ENCODE measurements at regions not wholly inside any gene's neighbourhood (a gene's known extent, or its start where the extent isn't known, plus 50 kb on each side); places are given as distances from the start of the nearest gene placed in this dataset.

DNA sequence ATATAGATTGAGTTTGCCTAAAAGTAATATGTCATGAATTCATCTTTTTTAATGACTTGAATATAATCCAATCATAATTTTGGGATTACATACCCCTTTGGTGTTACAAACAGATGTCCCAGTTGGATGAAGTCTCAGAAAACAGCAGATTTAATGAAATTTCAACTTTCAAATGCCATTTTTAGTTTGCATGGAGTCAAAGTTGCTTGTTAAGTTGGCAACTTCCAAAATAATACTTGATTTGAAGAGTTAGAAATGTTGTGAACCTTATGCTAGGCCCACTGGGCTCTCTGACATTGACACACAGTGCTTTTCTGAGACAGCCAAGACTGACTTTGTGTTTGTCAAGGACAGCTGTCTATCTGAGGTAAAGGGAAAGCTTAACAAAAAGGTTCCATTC, 248.1 kb downstream of the KIF20B start:
- dilution Hi-C loops (cut with MboI; ENCODE audit: extremely low pct_ligation_motif_present, low sequenced_read_pairs): no loop called here
- Histone ChIP-seq H3K27me3 (ENCODE audit: control insufficient read depth, extremely low read depth, insufficient read depth, low read length) (no peaks in the 10 kb centered on the region), H2AFZ (ENCODE audit: control insufficient read depth, low read length) (no peak overlapping the region), H3K9ac (ENCODE audit: control insufficient read depth, extremely low read depth, insufficient read depth, low read length) (no peak overlapping the region), H3K9me1 (ENCODE audit: control insufficient read depth, extremely low read depth, insufficient read depth, low read length) (no peaks in the 10 kb centered on the region), H3K9me3 (ENCODE audit: control insufficient read depth, low read depth, low read length) (no peaks in the 10 kb centered on the region), H3K4me2 (ENCODE audit: control insufficient read depth, extremely low read depth, insufficient read depth, low read depth, low read length) (no peak overlapping the region), H3K4me3 (ENCODE audit: control insufficient read depth in 2 of 3, extremely low read depth in 1 of 3, insufficient read depth in 2 of 3, low read depth in 1 of 3, low read length in 3 of 3) (no peak overlapping the region), H3K79me2 (ENCODE audit: control insufficient read depth, insufficient read depth, low read length) (no peaks in the 10 kb centered on the region), H4K20me1 (ENCODE audit: control insufficient read depth, extremely low read depth, insufficient read depth, low read length) (no peaks in the 10 kb centered on the region), H3K4me1 (ENCODE audit: control insufficient read depth, extremely low read depth, insufficient read depth, low read length) (no peaks in the 10 kb centered on the region), H3K36me3 (ENCODE audit: control insufficient read depth in 2 of 2, extremely low read depth in 1 of 2, insufficient read depth in 2 of 2, low read length in 2 of 2) (no peaks in the 10 kb centered on the region), H3K27ac (ENCODE audit: control insufficient read depth, insufficient read depth, low read length) (no peak overlapping the region)
- DNase-seq (ENCODE audit: low read depth, low spot score) (no peak), FAIRE-seq (no peak)
- no peak for TF ChIP-seq EZH2 (IDR thresholded peaks at IDR 0.05; ENCODE audit: low read length)
- TF ChIP-seq, protein P1, sequence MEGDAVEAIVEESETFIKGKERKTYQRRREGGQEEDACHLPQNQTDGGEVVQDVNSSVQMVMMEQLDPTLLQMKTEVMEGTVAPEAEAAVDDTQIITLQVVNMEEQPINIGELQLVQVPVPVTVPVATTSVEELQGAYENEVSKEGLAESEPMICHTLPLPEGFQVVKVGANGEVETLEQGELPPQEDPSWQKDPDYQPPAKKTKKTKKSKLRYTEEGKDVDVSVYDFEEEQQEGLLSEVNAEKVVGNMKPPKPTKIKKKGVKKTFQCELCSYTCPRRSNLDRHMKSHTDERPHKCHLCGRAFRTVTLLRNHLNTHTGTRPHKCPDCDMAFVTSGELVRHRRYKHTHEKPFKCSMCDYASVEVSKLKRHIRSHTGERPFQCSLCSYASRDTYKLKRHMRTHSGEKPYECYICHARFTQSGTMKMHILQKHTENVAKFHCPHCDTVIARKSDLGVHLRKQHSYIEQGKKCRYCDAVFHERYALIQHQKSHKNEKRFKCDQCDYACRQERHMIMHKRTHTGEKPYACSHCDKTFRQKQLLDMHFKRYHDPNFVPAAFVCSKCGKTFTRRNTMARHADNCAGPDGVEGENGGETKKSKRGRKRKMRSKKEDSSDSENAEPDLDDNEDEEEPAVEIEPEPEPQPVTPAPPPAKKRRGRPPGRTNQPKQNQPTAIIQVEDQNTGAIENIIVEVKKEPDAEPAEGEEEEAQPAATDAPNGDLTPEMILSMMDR (optimal IDR thresholded peaks at IDR 0.05 in 1 of 3, IDR thresholded peaks at IDR 0.05 in 1 of 3, conservative IDR thresholded peaks at IDR 0.05 in 1 of 3; ENCODE audit: extremely low read depth in 1 of 3, insufficient read depth in 2 of 3, low read length in 3 of 3): no peak

DNA sequence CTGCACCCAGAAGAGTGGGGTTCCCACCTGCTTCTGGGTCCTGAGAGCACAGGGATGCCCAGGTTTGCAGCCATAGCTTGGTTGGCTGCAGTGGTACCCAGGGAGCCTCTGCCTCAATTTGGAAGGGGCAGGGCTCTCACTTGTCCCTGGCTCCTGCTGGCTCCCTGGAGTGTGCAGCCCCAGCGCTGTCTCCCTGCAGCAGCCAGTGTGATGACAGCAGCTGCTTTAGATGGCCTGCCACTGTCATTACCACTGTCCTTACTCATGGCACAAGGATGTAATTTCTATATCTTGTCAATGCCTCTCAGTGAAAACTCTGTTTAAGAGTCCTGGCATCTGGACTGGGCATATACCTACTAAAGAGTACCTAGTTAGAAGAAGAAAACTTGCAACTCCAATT, 250.9 kb downstream of the KIF20B start:
- no peak for TF ChIP-seq EZH2 (IDR thresholded peaks at IDR 0.05; ENCODE audit: low read length)
- TF ChIP-seq, protein P1 (optimal IDR thresholded peaks at IDR 0.05 in 1 of 3, IDR thresholded peaks at IDR 0.05 in 1 of 3, conservative IDR thresholded peaks at IDR 0.05 in 1 of 3; ENCODE audit: extremely low read depth in 1 of 3, insufficient read depth in 2 of 3, low read length in 3 of 3): no peak
- no peak overlapping the region for H3K27ac ChIP-seq (ENCODE audit: control insufficient read depth, insufficient read depth, low read length)
- FAIRE-seq: no peak
- no peak for DNase-seq (ENCODE audit: low read depth, low spot score)
- no peaks in the 10 kb centered on the region for H3K27me3 ChIP-seq (ENCODE audit: control insufficient read depth, extremely low read depth, insufficient read depth, low read length)
- H3K9me3 ChIP-seq (ENCODE audit: control insufficient read depth, low read depth, low read length): no peaks in the 10 kb centered on the region
- H3K9ac ChIP-seq (ENCODE audit: control insufficient read depth, extremely low read depth, insufficient read depth, low read length): no peak overlapping the region
- H3K4me2 ChIP-seq (ENCODE audit: control insufficient read depth, extremely low read depth, insufficient read depth, low read depth, low read length): no peak overlapping the region
- no peak overlapping the region for H2AFZ ChIP-seq (ENCODE audit: control insufficient read depth, low read length)
- dilution Hi-C loops (cut with MboI; ENCODE audit: extremely low pct_ligation_motif_present, low sequenced_read_pairs): no loop called here
- no peak overlapping the region for H3K4me3 ChIP-seq (ENCODE audit: control insufficient read depth in 2 of 3, extremely low read depth in 1 of 3, insufficient read depth in 2 of 3, low read depth in 1 of 3, low read length in 3 of 3)
- H3K36me3 ChIP-seq (ENCODE audit: control insufficient read depth in 2 of 2, extremely low read depth in 1 of 2, insufficient read depth in 2 of 2, low read length in 2 of 2): no peaks in the 10 kb centered on the region
- no peaks in the 10 kb centered on the region for H4K20me1 ChIP-seq (ENCODE audit: control insufficient read depth, extremely low read depth, insufficient read depth, low read length)
- H3K9me1 ChIP-seq (ENCODE audit: control insufficient read depth, extremely low read depth, insufficient read depth, low read length): no peaks in the 10 kb centered on the region
- no peaks in the 10 kb centered on the region for H3K79me2 ChIP-seq (ENCODE audit: control insufficient read depth, insufficient read depth, low read length)
- no peaks in the 10 kb centered on the region for H3K4me1 ChIP-seq (ENCODE audit: control insufficient read depth, extremely low read depth, insufficient read depth, low read length)
